HS-27A (cell line): ENCODE measurements at regions not wholly inside any gene's neighbourhood (a gene's known extent, or its start where the extent isn't known, plus 50 kb on each side); places are given as distances from the start of the nearest gene placed in this dataset.

ENCODE experiments used
- DNase-seq: peaks from one replicate; pipeline ENCODE4 v3.0.0-alpha.2; 2012; ENCODE audit warnings: low read depth, missing footprints

DNA sequence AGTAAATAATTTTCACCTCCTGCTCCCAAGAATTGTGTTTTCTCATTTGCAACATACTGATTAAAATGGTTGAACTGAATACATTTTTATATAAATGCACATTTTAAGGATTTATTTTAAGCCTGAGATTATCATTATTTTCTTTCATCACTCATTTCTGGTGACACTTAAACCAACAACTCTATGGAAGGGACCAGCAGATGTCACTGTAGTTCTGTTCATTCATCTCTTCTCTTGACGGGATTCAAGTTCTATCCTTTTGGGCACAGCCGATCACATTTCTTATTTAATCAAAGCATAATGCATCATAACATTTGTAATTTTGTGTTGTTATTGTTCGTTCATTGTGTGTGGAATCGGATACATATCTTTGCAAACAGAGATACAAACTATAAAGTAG is 417.9 kb downstream of the HRH4 start:
- no peak for DNase-seq

DNA sequence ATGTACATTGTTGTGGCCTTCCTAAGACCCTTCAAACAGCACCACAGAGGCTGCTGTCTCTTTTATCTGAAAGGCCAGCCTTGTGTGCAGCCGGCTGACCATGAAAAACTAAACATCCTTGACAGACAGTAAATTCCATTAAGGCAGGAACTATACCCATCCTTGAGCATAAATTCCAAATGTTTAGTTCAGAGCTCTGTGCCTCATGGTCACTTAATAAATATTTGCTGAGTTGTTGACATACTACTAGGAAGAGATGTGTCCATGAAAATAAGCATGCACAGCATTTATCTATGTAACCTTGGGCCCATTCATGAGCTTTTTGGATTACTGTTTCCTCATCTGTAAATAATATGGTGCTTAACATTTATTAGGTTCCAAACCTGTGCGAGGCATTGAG is 424.8 kb downstream of the HRH4 start:
- DNase-seq, result no peak

DNA sequence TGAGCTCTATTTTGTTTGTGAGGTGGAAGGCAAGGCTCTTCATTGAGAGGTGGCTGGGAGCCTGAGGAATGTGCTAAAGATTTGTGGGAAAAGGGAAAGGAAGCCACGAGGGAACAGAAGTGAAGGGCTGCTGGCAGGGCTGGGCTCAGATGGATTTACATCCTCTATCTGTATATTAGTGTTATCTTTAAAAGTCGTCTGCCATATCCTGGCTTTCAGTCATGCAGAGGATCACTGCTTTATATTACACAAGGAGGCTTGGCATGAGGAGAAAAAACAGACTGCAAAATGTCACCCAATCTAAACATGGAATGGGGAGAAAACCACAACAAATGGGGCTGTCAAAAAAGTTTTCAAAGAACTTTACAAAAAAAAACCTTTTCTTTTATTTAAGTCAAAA is 434.4 kb downstream of the HRH4 start:
- DNase-seq, result no peak

DNA sequence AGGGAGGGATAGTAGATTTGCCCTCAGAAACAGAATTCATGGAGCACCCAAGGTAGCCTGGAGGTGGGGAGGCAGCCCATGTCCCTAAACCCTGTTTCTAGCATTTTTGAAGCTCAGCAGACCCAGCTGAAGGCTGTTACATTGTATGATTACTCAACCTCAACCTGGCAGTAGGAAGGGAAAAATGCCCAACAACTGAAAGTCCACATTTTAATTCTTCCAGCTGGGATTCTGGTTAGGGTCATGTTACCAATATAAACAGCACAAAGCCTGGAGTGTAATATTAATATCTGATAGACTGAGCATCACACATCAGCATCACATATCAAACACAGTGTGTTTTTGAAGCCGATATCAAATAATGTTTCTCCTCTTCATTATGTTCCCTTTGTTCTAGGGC is 437.0 kb downstream of the HRH4 start:
- DNase-seq, result no peak

DNA sequence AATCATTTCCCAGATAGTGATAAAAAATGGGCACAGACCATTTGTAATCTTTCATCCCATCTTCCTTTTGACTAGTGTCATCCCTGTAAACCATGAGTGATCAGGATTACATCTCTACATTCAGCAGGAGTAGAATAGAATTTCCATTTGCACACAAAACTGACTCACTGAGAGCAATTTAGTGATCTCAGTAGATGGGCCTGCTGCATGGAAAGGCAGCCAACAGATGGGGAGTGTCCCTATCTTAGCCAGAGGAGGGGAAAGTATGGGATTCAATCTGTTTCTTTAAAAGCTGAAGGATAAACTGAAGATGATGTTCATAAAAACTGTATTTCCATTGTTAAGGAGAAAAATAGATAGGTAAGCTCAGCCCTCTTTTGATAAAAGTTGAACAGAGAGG is 441.7 kb downstream of the ZNF521 start:
- no peak for DNase-seq

DNA sequence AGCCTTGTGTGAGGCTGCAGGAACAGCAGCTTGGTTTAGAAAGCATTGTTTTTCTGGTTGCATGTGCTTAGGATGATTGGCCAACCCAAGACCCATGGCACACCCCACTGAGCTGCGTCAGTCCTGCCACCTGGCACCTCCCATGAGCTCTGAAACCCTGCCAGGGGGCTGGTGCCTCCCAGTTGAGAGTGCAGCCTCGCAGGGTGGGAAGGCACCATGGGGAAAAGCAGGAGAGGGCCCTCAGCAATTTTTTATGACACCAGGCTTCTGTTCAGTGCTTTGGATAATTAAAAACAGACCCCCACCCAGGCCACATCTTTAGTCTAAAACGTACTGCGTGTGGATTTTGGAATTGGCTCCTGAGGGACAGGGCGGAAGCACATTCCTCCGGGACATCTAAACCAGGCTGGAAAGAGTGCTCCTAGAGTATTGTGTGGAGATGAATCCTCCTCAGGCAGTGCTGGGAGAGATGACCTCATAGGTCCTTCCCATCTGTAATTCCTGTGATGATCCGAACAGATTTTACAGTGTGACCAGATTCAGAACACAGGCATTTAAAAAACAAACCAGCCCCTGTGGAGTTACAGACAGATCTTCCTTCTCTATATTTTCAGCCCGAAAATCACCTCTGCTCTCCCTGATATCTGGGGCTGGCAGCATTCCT is 438.3 kb downstream of the ZNF521 start:
- no peak for DNase-seq

DNA sequence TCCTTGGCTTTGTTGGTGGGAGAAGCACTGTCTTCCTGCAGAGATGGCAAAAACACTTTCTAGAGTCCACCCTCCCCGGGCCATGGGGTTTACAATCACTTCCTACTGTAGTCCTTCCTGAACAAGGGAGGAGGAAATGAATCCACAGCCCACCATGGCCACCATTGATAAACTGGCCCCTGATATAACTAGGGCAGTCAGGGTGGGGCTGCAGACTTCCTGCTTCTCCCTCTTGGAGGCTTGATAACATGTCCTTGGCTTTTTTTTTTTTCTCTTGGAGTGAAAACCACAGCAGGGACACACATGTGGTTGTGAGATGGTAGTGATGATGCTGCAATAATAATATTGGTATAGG is 437.8 kb downstream of the ZNF521 start:
- DNase-seq, result no peak

DNA sequence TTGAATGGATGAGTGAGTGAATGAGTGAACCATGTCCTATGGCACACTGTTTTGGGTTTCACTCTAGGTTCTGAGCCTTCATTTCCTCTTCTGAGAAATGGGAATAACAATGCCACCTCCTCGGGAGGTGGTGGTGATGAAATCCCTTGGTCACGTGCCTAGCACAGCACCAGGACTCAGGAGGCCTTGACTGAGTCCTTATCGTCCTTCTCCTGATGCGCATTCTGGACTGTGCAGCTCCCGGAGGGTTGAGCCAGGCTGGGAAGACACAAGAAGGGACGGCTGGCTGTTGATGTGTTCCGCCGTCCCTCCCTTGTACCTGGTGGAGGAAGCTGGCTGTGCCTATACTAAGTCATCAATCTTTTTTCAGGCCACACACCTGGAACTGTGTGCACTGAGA is 437.3 kb downstream of the ZNF521 start:
- no peak for DNase-seq

DNA sequence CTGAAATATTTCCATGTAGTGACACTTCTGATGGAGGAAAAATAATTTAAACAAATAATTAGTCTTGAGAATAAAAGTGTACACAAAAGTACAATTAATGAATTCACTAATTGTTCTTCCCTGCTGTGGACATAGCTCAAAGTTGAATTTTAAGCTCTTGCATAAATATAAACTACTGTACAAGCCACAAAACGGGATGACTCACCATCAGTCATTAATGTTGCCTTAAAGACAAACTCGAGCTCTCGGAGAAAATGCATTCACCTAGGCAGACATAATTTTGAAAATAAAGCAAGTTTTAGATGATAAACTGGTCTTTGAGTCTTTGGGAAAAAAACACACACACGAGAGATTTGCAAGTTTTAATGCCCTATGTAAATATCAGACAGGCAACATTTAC is 436.4 kb downstream of the ZNF521 start:
- no peak for DNase-seq

DNA sequence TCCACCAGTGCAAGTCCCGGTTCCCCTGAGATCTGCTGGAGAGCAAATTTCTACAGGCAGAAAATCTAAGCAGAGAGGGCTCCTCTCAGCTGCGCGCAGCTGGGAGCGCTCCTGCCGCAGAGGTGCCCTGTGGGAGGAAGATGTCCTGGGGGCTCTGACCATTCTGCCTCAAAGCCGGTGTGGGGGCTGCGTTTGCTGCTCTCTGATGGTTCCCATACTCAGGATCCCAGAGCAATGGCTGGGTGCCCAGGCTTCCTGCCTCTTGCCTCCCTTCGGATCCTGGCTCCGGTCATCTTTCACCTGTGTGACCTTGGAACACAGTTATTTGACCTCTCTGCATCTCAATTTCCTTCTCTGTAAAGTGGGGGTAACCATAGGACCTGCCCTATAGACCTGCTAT is 434.2 kb downstream of the ZNF521 start:
- DNase-seq, result no peak

DNA sequence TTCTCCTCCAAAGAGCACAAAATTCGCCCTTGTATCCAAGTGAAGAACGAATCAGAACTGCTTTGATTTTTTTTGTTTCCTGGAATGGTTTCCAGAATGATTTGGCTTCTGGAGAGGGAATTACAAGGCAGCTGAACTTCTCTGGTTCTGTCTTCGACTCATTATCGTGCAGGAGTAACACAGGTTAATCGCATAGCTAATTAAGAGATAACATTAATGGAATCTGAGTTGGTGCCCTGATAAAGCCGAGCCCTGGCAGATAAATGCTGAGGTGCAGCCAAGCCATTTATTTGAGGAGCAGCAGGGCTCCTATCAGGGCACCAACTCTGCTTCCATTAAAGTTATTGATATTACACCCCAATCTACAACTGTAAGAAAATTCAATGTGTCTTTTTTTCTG is 433.7 kb downstream of the ZNF521 start:
- DNase-seq, result no peak

DNA sequence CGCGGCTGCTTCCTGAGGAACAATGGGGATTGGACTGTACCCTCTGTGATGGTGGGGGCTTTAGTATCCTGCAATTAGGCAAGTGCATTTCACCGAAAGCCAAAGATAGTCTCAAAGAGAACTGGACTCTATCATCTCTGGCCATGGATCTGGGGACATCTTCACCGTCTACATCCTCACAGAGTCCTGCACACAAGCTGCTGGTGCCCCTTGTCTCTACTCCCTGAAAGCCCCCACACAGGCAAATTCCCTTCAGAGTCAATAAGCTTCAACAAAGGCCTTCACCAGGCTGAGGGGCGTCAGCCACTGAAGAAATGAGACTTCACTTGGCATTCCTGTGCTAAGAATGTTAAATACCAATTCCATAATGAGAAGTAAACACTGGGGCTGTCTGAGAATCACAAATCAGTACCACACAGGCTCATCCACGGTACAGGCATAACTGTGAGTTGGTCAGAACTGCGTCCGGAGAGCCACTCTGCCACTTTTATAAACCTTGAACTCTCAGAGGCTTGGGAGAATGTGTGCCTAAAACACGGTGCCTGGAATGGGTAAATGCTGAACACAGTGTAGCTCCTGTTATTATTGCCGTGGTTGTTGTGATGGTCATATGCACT is 432.7 kb downstream of the ZNF521 start:
- DNase-seq, result no peak

DNA sequence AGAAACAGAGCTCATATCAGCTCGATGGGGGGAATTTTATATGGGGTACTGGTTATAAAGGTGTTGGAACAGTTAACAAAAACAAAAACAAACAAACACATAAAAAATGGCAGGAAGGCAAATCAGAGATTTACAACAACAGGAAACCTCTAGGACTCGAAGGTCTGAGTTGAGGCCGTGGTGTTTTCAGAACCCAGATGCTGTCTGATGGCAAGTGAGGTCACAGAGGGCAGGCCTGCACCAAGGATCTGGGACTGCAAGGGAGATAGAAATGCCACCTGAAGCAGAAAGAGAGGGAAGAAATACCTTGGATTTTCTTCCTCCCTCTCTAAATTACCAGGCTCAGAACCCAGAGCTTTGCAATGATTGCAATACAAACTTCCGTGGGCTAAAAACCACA is 429.5 kb downstream of the ZNF521 start:
- DNase-seq, result no peak

DNA sequence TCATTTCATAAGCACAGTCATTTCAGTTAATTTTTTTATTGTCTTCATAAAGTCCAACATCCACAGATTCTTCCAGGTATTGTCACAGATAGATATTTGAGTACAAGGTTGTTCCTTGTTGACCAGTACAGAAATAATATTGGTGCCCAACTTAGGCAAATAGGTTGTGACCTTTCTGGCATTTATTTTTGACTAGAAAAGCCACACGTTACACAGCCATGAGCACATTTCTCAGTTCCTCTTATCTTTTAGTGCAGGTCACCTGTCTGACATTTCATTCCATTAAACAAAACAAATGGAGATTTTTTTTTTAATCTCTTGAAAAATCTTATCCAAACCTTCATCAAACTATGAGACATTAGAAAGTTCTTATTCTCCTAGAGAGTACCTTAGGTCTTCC is 428.8 kb downstream of the ZNF521 start:
- no peak for DNase-seq

DNA sequence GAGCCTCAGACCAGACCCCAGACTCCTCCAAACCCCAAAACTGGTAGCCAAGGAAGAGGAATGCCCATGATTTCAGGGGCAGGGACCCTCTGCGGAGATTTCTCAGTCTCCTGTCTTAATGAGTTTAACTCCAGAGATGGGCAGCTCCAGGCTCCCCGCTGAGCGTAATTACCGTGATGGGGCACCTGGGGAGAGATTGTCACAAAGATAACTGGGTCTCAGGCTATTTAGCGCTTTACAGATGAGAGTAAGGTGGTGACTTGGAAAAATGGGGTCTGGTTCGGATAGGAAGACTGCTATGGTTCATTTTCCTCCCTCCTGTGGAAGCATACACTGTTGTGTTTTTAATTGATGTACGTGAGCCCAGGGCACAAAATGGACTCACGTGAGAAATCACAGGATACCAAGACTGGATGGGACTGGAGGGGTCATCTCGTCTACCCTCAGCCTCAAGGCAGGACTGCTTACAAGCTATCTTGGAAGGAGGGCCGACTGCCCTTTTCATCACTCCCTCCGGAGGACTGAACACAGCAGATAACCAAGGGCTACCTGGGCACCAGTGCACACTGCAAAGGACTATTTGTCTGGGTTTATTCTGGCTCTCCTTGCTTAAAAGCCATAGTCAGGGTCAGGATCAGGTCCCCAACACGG is 427.8 kb downstream of the ZNF521 start:
- DNase-seq, result no peak

DNA sequence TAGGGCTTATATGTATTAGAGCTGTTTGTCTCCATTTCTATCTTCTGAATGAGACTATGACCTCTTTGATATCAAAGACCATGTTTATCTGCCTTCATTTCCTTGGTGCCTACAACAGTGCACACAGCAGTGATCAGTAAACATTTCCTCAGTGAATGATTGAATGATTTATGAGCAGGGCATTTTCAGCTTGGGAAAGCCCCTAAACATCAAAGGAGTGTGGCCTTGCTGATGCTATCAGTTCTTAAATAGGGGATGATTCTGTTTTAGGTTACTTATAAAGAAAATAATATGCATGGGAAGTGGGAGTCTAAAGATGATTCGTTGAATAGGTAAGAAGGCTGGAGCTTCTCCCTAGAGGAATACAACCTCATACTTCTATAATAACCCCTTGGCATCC is 425.3 kb downstream of the ZNF521 start:
- DNase-seq, result no peak

DNA sequence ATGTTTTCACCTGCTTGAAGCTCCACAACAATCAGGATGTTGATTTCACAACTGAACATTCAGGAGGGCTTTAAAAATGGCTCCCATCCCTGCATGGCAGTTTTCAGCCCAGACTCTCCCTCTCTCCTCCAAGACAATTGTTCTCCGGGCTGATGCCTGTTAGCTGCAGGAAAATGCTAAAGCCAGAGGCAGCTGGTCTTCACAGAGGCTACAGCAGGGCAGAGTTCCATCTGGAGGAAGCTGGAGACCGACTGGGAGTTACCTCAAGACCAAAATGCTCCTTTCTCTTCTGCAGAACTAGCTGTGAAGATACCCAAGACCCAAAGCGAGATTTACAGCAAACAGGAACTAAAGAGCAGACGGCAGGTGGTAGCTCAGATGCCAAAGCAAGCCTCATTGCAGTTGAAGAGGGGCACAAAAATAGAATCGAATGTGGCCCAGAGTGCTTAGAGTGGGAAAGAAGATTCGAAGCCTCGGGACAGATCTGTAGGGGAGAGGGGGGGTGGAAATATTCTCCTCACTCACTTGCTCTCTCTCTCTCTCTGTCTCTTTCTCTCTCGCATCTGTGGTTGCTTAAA is 423.6 kb downstream of the ZNF521 start:
- DNase-seq, result no peak

DNA sequence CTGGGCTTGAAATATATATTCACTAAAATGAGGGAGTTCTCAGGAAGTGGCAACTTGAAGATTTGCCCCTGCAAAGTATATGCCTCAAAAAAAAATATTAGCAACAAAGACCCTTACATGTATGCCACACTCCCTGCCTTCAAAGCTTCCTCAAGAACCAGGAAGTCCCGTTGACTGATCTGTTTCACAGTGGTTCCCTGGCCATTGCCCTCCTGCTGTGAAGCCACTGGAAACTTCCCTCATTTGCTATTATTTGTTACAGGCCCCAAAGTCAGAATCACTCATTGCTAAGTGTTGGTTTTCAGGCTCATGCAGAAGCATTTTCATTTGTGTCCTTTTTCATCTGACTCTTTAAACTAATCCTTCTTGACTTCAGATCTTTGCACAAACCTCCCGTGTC is 421.5 kb downstream of the ZNF521 start:
- no peak for DNase-seq

DNA sequence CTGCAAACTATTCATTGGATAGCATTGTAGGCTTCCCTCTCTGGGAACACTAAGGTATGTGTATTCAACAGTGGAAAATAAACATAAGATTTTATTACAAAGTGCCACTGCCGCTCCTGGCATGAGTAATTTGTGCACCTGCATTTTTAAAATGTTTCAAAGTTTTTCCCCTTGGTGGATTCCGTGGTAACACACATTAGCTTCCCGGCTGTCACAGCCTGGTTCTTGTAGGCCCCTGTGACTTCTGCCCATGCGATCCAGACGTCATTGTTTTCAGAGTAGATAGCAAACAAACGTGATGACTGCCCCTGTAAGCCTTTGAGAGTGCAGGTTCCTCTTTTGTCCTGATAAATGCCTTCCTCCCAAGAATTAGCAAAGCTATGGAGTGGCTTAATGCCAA is 421.0 kb downstream of the ZNF521 start:
- no peak for DNase-seq

DNA sequence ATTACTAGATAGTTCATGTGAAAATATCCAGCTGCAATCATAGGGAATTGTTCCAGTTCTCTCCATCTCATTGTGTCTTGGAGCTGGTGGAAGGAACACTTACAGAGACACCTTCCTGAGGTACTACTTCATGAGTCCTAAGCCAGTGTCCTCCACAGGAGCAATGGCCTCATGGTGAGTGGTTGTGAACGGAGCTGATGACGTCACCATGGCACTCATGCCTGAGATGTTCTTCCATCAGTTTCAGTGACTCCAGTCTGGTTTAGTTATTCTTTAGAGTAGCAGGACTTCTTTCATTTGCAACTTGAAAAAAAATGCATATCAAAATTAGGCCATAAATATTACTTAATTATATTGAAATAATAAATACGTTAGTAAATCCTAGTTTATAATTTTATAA is 418.6 kb downstream of the ZNF521 start:
- no peak for DNase-seq

DNA sequence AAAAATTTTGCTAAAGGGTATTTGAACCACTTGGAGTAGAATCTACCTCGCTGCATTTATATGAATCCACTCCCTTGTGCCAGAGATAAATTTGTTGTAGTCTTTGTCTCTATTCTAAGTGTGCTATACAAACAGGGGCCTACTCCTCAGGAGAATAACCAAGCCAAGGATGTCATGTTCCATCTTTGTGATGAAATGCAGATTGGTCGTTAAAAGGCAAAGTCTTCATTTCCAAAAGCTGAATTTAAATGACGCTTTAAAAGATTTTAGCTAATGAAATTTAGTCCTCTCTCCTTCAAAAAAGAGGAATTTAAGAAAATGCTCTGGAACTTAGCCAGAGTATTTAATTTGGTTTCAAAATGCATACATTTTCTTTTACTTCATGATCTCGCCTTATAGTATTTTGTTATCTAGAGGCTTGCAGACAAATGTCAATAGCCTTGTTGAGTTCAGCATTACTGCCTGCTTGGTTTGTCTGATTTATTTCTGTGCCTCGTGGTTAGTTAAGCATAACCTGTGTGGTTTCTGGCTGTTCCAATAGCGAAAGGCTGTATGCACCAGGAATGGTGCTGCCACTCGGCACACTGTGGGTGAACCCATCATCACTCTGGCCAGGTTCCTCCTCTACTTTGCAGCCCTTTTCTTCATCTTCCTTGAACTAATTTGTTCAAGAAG is 417.6 kb downstream of the ZNF521 start:
- no peak for DNase-seq

DNA sequence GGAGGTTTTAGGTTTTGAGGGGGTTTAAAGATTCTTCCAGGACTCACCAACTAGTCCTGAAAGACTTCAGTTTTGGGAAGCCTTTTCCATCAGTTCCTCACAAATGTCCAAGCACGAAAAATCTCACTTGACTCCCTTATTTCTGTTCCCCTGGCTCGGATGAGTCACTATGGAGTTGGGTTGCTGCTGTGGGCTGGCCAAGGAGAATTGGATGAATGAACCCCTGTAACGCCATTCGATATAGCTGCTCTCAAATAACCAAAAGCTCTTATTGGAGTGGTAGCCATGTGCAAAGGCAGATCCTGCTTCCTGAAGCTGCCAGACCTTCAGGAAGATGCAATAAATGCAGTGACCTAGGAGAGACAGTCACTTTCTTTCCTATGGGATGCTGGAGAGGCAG is 417.0 kb downstream of the ZNF521 start:
- no peak for DNase-seq

DNA sequence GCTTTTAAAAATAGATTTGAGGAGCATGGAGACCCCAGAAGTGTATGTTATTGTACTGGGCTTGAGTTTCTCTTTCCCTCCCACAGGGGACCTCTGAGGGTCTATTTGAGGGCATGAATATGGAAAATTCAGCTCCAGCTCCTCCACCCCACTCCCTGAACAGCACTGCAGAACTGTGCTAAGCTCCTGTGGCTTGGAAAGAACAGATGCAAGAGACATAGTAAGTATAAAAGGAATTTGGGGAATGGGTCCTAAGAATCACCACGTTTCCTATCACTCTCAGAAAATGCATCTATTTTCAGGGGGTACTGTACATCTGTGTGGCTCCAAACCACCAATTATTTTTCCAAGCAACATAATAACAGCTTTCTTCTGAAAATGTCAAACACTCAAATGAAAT is 416.1 kb downstream of the ZNF521 start:
- DNase-seq, result no peak
